ENCODE measurements at regions not wholly inside any gene's neighbourhood (a gene's known extent, or its start where the extent isn't known, plus 50 kb on each side); places are given as distances from the start of the nearest gene placed in this dataset.
A peak's percentile ranks its signal among the peaks of the same experiment; 100 is the strongest.

- DNase-seq, result no peak
Measured at GRCh38 chr1:219109424-219110018, 64.2 kb upstream of the LYPLAL1 start.

GRCh38 chr1:219113261-219113660, 60.4 kb upstream of the LYPLAL1 start:
- no peak for DNase-seq

GRCh38 chr1:219114014-219114413, 59.7 kb upstream of the LYPLAL1 start:
- DNase-seq, result no peak

- DNase-seq, result no peak
Measured at GRCh38 chr1:219119839-219120238, 53.8 kb upstream of the LYPLAL1 start.

DNA sequence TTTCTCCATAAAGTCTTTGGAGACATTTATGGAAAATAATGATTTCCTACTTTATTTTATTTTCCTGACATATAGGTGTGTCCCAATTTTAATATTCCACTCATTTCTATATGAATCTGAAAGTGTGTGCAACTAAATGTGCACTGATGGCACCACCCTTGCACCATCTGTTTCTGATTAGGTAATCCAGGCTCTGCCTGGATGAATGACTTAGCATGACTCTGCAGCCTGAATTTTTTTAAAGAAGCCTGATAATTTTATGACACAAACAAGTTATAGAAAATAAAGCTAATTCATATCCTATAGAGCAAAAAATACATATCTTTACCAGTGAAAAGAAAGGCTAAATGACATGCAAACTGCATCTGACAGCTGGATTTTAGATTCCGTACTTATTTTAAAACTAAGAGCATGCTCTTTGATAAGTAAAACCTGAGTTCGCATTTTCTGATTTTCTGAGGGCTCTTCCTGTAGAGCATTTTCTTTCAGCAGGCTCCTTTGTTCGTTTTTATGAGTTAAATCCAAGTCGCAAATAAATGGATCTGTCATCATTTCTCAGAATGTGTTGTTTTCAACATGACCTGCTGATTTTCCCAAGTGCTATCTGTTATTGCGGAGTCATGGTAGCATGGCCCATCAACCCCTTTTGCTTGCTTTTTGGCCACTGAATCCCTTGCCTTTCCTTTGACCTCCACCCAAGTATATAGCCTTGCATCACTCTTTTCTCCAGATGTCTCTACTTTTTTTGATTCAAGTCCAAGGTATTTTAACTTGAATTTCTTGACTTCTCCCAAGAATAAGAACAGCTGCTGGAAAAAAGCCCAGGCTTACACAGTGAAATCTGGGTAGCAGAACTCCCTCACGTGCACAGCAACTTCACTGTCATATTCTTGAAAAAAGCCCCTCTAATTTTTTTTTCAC, 52.8 kb upstream of the LYPLAL1 start:
- DNase-seq, result peak; percentile 87

- DNase-seq, result no peak
Measured at GRCh38 chr1:219121679-219122078, 52.0 kb upstream of the LYPLAL1 start.

DNA sequence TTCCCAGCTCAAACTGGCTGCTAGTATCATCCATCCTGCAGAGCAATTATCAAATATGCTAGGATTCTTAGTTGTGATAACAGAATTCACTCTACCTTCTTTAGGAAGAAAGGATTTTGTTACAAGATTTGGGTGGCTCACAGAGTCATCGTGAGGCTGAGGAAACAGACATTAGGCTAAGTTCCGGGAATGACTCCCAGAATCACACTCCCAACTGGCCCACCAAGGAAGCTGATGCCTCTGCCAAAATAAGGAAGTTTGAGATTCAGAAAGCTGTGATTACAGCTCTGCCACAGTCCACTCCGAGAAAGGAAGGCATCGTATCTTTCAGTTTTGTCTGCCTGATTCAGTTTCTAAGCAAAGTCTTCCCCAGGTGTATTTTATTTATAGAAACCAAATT, 50.6 kb upstream of the LYPLAL1 start:
- DNase-seq, result no peak

Data from DMS 273 treated with DMSO at 0.1 percent for 48 hours (cell line).